ENCODE measurements at regions not wholly inside any gene's neighbourhood (a gene's known extent, or its start where the extent isn't known, plus 50 kb on each side); places are given as distances from the start of the nearest gene placed in this dataset.

DNA sequence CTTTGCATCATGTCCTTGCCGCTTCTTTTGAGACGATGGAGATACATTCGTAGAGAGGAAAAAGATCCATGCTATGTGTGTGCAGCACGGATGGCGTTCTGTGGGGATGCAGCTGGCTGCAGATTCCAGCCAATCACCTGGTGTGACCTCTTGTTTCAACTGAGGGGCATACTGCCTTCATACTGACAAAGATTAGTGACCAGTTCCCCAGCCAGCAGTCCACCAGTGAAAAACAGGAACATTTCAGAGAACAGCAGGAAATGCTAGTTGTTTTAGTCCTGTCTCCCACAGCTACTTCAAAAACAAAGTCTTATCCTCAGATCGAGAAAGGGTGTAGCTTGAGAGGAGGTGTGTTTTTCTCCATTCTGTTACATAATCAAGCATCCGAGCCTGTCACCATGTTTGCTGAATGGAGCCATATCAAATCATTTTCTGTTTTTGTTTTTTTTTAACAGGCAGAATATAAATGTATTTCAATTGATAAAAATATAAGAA, 255.7 kb upstream of the FMN2 start:
- H3K27me3 ChIP-seq (ENCODE audit: control insufficient read depth in 5 of 5, insufficient read depth in 4 of 5, low read length in 5 of 5): peaks cover 0 to 2% (median 0%) of the 10 kb centered on the region in 5 donors
- H3K27ac ChIP-seq (ENCODE audit: low read depth, low read length): no peak overlapping the region
- H3K9me3 ChIP-seq (ENCODE audit: control insufficient read depth in 5 of 5, low read length in 5 of 5): no peaks in the 10 kb centered on the region
- peaks cover 0 to 36% (median 0%) of the 10 kb centered on the region in 5 donors for H3K4me1 ChIP-seq (ENCODE audit: control insufficient read depth in 5 of 5, insufficient read depth in 5 of 5, low read length in 5 of 5)
- H3K36me3 ChIP-seq (ENCODE audit: control insufficient read depth in 5 of 5, insufficient read depth in 5 of 5, low read length in 5 of 5): no peaks in the 10 kb centered on the region
- H3K4me3 ChIP-seq (ENCODE audit: low read depth in 1 of 5, low read length in 5 of 5): no peak overlapping the region
- no peak overlapping the region for H3K9ac ChIP-seq (ENCODE audit: low read length in 5 of 5)

DNA sequence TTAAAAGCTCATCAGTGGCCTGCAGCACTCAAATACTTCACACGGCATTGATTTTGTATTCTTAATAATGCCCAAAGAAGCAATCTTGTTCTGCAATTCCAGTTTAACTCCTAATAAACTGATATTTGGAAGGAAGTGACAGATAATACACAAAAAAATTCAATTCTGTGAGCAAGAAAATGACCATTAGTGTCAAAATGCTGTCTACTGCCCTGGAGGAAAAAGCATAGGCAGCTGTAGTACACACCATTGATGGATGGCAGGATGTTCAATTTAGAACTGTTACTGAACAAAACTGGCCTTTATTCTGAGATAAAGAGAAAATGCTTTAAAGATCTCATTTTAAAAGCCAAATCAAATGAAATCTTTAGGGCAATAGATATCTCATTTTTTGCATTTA, 251.3 kb upstream of the FMN2 start:
- Histone ChIP-seq H3K27ac (ENCODE audit: low read depth, low read length) (no peak overlapping the region), H3K9ac (ENCODE audit: low read length in 5 of 5) (no peak overlapping the region), H3K36me3 (ENCODE audit: control insufficient read depth in 5 of 5, insufficient read depth in 5 of 5, low read length in 5 of 5) (no peaks in the 10 kb centered on the region), H3K9me3 (ENCODE audit: control insufficient read depth in 5 of 5, low read length in 5 of 5) (no peaks in the 10 kb centered on the region), H3K4me1 (ENCODE audit: control insufficient read depth in 5 of 5, insufficient read depth in 5 of 5, low read length in 5 of 5) (peaks cover 0 to 7% (median 0%) of the 10 kb centered on the region in 5 donors), H3K27me3 (ENCODE audit: control insufficient read depth in 5 of 5, insufficient read depth in 4 of 5, low read length in 5 of 5) (peaks cover 0 to 2% (median 0%) of the 10 kb centered on the region in 5 donors), H3K4me3 (ENCODE audit: low read depth in 1 of 5, low read length in 5 of 5) (no peak overlapping the region)

DNA sequence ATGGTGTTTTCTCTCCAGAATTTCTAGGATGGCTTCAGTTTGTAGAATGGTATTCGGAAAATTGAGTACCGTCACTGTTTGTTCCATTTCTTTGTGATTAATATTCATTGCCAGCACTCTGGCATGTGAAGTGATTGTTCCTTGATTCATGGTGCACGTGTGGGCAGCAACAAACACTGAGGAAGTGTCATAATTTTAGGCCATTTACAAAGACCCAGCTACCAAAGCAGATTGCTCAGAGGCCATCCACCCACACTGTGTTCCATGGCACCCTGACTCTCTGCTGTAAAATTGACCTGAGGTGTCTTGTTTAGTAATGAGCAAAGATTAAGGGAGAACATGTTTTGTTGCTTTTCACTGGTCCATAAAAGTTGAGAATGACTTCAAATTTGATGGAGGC, 250.9 kb upstream of the FMN2 start:
- H3K27ac ChIP-seq (ENCODE audit: low read depth, low read length): no peak overlapping the region
- H3K36me3 ChIP-seq (ENCODE audit: control insufficient read depth in 5 of 5, insufficient read depth in 5 of 5, low read length in 5 of 5): no peaks in the 10 kb centered on the region
- no peaks in the 10 kb centered on the region for H3K9me3 ChIP-seq (ENCODE audit: control insufficient read depth in 5 of 5, low read length in 5 of 5)
- H3K4me3 ChIP-seq (ENCODE audit: low read depth in 1 of 5, low read length in 5 of 5): no peak overlapping the region
- peaks cover 0 to 4% (median 0%) of the 10 kb centered on the region in 5 donors for H3K4me1 ChIP-seq (ENCODE audit: control insufficient read depth in 5 of 5, insufficient read depth in 5 of 5, low read length in 5 of 5)
- H3K27me3 ChIP-seq (ENCODE audit: control insufficient read depth in 5 of 5, insufficient read depth in 4 of 5, low read length in 5 of 5): peaks cover 0 to 2% (median 0%) of the 10 kb centered on the region in 5 donors
- no peak overlapping the region for H3K9ac ChIP-seq (ENCODE audit: low read length in 5 of 5)

DNA sequence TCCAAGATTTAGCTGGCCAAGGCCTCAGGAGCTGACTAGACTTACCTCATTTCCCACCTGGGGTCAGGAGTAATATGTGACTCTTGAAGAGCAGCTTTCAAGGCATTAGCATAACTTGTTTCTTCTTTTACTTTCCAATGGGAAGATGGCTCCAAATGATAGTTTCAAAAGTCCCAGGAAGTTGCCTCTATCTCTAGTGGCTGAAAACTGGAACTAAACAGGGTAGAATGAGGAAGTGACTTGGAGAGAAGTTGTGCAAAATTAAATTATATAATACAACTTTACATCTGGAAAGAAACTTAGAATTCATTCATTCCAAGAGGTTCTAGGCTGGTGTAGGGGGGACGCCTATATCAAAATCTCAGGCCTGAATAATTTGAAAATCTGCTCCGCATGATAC, 250.1 kb upstream of the FMN2 start:
- H3K27ac ChIP-seq (ENCODE audit: low read depth, low read length): no peak overlapping the region
- H3K36me3 ChIP-seq (ENCODE audit: control insufficient read depth in 5 of 5, insufficient read depth in 5 of 5, low read length in 5 of 5): no peaks in the 10 kb centered on the region
- no peaks in the 10 kb centered on the region for H3K27me3 ChIP-seq (ENCODE audit: control insufficient read depth in 5 of 5, insufficient read depth in 4 of 5, low read length in 5 of 5)
- no peaks in the 10 kb centered on the region for H3K4me1 ChIP-seq (ENCODE audit: control insufficient read depth in 5 of 5, insufficient read depth in 5 of 5, low read length in 5 of 5)
- H3K9ac ChIP-seq (ENCODE audit: low read length in 5 of 5): no peak overlapping the region
- H3K9me3 ChIP-seq (ENCODE audit: control insufficient read depth in 5 of 5, low read length in 5 of 5): no peaks in the 10 kb centered on the region
- H3K4me3 ChIP-seq (ENCODE audit: low read depth in 1 of 5, low read length in 5 of 5): no peak overlapping the region

DNA sequence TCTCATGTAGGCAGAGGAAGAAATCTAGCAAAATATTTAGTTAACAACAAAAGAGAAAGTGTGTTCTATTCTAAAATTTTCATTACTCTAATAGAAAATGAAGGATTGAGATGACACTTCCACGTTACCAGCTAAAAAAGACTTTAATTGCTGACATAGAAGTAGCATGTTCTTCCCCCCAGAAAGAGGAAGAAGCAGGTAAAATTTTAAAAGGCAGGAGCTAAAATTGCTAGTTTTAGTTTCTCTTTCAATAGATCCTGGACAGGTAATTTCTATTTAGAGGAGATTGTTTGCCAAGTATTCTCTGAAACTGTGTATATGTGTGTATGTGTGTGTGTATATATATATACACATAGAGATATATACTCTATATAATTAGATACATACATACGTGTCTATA, 248.1 kb upstream of the FMN2 start:
- Histone ChIP-seq H3K4me3 (ENCODE audit: low read depth in 1 of 5, low read length in 5 of 5) (no peak overlapping the region), H3K27me3 (ENCODE audit: control insufficient read depth in 5 of 5, insufficient read depth in 4 of 5, low read length in 5 of 5) (no peaks in the 10 kb centered on the region), H3K27ac (ENCODE audit: low read depth, low read length) (no peak overlapping the region), H3K4me1 (ENCODE audit: control insufficient read depth in 5 of 5, insufficient read depth in 5 of 5, low read length in 5 of 5) (no peaks in the 10 kb centered on the region), H3K9me3 (ENCODE audit: control insufficient read depth in 5 of 5, low read length in 5 of 5) (no peaks in the 10 kb centered on the region), H3K9ac (ENCODE audit: low read length in 5 of 5) (no peak overlapping the region), H3K36me3 (ENCODE audit: control insufficient read depth in 5 of 5, insufficient read depth in 5 of 5, low read length in 5 of 5) (no peaks in the 10 kb centered on the region)

DNA sequence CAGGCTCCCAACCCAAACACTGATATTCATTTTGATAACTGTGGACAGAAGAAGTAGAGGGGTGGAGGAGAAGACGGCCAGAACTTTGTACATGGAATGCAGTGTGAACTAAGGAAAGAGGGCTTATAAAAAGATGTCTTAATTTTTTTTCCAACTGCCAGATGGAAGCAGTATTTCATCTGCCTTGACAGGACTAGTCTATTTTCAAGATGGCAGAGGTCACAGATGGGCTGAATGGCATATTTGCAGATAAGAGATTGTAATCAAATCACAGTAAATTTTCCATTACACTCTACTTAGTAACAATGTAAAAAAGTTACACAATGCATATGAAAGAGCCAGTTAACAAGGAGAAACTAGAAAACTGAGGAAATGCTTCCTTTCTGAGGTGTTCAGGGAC, 246.8 kb upstream of the FMN2 start:
- H3K27ac ChIP-seq (ENCODE audit: low read depth, low read length): no peak overlapping the region
- no peaks in the 10 kb centered on the region for H3K9me3 ChIP-seq (ENCODE audit: control insufficient read depth in 5 of 5, low read length in 5 of 5)
- no peaks in the 10 kb centered on the region for H3K4me1 ChIP-seq (ENCODE audit: control insufficient read depth in 5 of 5, insufficient read depth in 5 of 5, low read length in 5 of 5)
- H3K36me3 ChIP-seq (ENCODE audit: control insufficient read depth in 5 of 5, insufficient read depth in 5 of 5, low read length in 5 of 5): no peaks in the 10 kb centered on the region
- H3K9ac ChIP-seq (ENCODE audit: low read length in 5 of 5): no peak overlapping the region
- no peaks in the 10 kb centered on the region for H3K27me3 ChIP-seq (ENCODE audit: control insufficient read depth in 5 of 5, insufficient read depth in 4 of 5, low read length in 5 of 5)
- no peak overlapping the region for H3K4me3 ChIP-seq (ENCODE audit: low read depth in 1 of 5, low read length in 5 of 5)

DNA sequence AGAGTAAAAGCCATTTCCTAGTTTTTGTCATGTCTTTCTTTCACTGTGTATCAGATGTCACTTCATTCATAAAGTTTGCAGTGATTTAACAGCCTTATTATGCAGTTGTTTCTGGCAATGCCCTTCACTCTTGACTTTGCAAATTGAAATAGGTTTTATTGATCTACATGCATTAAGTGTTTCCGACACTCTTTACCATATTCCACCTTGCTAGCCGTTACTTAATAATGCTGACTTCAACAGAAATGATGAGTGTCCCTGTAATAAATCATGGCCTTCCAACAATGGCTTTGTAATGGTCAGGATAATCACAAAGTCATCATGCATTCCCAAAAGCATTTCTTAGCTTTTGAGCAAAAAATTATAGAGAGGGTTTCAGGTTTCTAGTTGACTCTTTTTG, 236.8 kb upstream of the FMN2 start:
- Histone ChIP-seq H3K36me3 (ENCODE audit: control insufficient read depth in 5 of 5, insufficient read depth in 5 of 5, low read length in 5 of 5) (no peaks in the 10 kb centered on the region), H3K9ac (ENCODE audit: low read length in 5 of 5) (no peak overlapping the region), H3K9me3 (ENCODE audit: control insufficient read depth in 5 of 5, low read length in 5 of 5) (no peaks in the 10 kb centered on the region), H3K4me1 (ENCODE audit: control insufficient read depth in 5 of 5, insufficient read depth in 5 of 5, low read length in 5 of 5) (no peaks in the 10 kb centered on the region), H3K27ac (ENCODE audit: low read depth, low read length) (no peak overlapping the region), H3K27me3 (ENCODE audit: control insufficient read depth in 5 of 5, insufficient read depth in 4 of 5, low read length in 5 of 5) (no peaks in the 10 kb centered on the region), H3K4me3 (ENCODE audit: low read depth in 1 of 5, low read length in 5 of 5) (no peak overlapping the region)

DNA sequence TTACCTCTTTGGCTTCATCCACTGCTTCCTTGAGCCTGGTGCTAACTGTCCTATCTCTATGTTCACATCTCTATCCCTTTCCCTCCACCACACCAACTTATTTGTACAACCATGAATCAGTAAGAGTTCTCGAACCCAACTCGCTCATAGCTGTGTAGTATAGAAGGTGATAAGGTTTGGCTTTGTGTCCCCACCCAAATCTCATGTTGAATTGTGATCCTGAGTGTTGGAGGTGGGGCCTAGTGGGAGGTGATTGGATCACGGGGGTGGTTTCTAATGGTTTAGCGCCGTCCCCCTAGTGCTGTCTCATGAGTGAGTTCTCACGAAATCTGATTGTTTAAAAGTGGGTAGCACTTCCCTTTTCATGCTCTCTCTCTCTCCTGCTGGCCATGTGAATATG, 235.6 kb upstream of the FMN2 start:
- Histone ChIP-seq H3K4me3 (ENCODE audit: low read depth in 1 of 5, low read length in 5 of 5) (no peak overlapping the region), H3K9ac (ENCODE audit: low read length in 5 of 5) (no peak overlapping the region), H3K27me3 (ENCODE audit: control insufficient read depth in 5 of 5, insufficient read depth in 4 of 5, low read length in 5 of 5) (no peaks in the 10 kb centered on the region), H3K4me1 (ENCODE audit: control insufficient read depth in 5 of 5, insufficient read depth in 5 of 5, low read length in 5 of 5) (no peaks in the 10 kb centered on the region), H3K9me3 (ENCODE audit: control insufficient read depth in 5 of 5, low read length in 5 of 5) (no peaks in the 10 kb centered on the region), H3K36me3 (ENCODE audit: control insufficient read depth in 5 of 5, insufficient read depth in 5 of 5, low read length in 5 of 5) (no peaks in the 10 kb centered on the region), H3K27ac (ENCODE audit: low read depth, low read length) (no peak overlapping the region)

DNA sequence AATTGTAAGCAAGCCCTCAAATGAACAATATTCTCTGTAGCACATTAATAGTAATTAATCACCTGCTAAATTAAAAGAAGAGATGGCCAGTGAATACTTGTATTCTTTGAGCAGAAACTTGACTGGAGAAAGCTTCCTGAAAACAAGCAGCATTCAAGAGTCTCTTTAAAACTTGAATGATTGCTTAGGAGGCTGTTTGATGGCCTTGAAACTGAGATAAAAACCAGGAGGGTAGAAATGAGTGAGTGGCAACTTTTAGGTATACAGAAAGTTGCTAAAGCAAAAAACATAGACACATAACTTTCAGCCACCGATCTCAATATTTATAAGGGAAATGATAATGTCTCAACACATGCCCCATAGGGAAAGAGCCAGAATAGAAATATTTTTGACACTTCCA, 234.8 kb upstream of the FMN2 start:
- Histone ChIP-seq H3K36me3 (ENCODE audit: control insufficient read depth in 5 of 5, insufficient read depth in 5 of 5, low read length in 5 of 5) (no peaks in the 10 kb centered on the region), H3K9ac (ENCODE audit: low read length in 5 of 5) (no peak overlapping the region), H3K4me3 (ENCODE audit: low read depth in 1 of 5, low read length in 5 of 5) (no peak overlapping the region), H3K9me3 (ENCODE audit: control insufficient read depth in 5 of 5, low read length in 5 of 5) (no peaks in the 10 kb centered on the region), H3K27me3 (ENCODE audit: control insufficient read depth in 5 of 5, insufficient read depth in 4 of 5, low read length in 5 of 5) (no peaks in the 10 kb centered on the region), H3K4me1 (ENCODE audit: control insufficient read depth in 5 of 5, insufficient read depth in 5 of 5, low read length in 5 of 5) (peaks cover 0 to 6% (median 0%) of the 10 kb centered on the region in 5 donors), H3K27ac (ENCODE audit: low read depth, low read length) (no peak overlapping the region)

DNA sequence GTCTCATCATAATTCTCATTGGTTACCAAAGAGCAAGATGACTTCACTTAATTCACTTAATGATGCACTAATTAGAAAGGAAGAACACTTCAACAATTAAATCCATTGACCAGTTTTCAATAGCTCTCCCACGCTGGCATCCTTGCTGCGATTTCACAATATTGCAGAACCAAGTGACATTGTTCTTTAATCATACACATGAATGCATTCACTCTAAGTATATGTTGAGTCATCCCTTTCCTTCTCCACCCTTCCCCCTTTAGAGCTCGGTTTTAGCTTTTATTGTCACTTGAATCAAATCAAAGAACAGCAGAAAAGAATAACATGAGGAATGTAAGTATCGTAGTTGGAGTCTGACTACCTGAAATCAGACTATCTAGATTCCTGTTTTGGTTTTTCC, 233.6 kb upstream of the FMN2 start:
- H3K4me3 ChIP-seq (ENCODE audit: low read depth in 1 of 5, low read length in 5 of 5): no peak overlapping the region
- H3K27ac ChIP-seq (ENCODE audit: low read depth, low read length): no peak overlapping the region
- H3K9ac ChIP-seq (ENCODE audit: low read length in 5 of 5): no peak overlapping the region
- no peaks in the 10 kb centered on the region for H3K9me3 ChIP-seq (ENCODE audit: control insufficient read depth in 5 of 5, low read length in 5 of 5)
- peaks cover 0 to 7% (median 0%) of the 10 kb centered on the region in 5 donors for H3K4me1 ChIP-seq (ENCODE audit: control insufficient read depth in 5 of 5, insufficient read depth in 5 of 5, low read length in 5 of 5)
- H3K27me3 ChIP-seq (ENCODE audit: control insufficient read depth in 5 of 5, insufficient read depth in 4 of 5, low read length in 5 of 5): no peaks in the 10 kb centered on the region
- H3K36me3 ChIP-seq (ENCODE audit: control insufficient read depth in 5 of 5, insufficient read depth in 5 of 5, low read length in 5 of 5): no peaks in the 10 kb centered on the region

DNA sequence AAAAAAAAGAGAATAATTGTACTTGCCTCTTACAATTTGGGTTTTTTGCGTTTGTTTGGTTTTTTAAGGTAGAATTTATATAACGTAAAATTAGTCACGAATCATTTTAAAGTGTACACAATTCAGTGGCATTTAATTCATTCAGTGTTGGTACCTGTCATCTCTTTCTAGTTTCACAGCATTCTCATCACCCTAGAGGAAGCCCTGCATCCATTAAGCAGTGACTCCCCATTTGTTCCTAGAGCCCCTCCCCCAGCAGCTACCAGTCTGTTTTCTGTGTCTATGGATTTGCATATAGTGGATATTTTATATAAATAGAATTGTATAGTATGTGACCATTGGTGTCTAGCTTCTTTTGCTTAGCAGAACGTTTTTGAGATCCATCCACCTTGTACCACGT, 233.2 kb upstream of the FMN2 start:
- Histone ChIP-seq H3K27me3 (ENCODE audit: control insufficient read depth in 5 of 5, insufficient read depth in 4 of 5, low read length in 5 of 5) (no peaks in the 10 kb centered on the region), H3K9ac (ENCODE audit: low read length in 5 of 5) (no peak overlapping the region), H3K4me3 (ENCODE audit: low read depth in 1 of 5, low read length in 5 of 5) (no peak overlapping the region), H3K36me3 (ENCODE audit: control insufficient read depth in 5 of 5, insufficient read depth in 5 of 5, low read length in 5 of 5) (no peaks in the 10 kb centered on the region), H3K9me3 (ENCODE audit: control insufficient read depth in 5 of 5, low read length in 5 of 5) (no peaks in the 10 kb centered on the region), H3K27ac (ENCODE audit: low read depth, low read length) (no peak overlapping the region), H3K4me1 (ENCODE audit: control insufficient read depth in 5 of 5, insufficient read depth in 5 of 5, low read length in 5 of 5) (peaks cover 0 to 7% (median 0%) of the 10 kb centered on the region in 5 donors)
